ENCODE measurements at regions not wholly inside any gene's neighbourhood (a gene's known extent, or its start where the extent isn't known, plus 50 kb on each side); places are given as distances from the start of the nearest gene placed in this dataset.

DNA sequence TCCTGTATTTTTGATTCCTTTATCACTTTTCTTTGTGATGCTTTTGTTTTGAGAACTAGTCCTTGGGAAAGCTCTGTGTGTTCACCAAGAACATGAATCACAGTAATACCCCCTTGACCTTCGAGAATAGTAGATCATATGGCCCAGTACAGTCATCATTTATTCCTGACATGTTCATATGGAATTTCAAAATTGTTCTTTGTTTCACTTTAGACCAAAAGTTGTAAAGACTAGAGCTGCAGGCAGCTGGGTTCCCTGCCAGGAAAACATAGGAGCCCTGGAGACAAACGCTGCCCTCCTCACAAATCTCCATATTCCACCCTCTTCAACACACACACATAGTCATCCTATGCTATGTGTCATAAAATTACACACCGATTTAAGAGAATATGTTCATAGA lies 621.2 kb upstream of the EYS start:
- TF ChIP-seq, protein P1, sequence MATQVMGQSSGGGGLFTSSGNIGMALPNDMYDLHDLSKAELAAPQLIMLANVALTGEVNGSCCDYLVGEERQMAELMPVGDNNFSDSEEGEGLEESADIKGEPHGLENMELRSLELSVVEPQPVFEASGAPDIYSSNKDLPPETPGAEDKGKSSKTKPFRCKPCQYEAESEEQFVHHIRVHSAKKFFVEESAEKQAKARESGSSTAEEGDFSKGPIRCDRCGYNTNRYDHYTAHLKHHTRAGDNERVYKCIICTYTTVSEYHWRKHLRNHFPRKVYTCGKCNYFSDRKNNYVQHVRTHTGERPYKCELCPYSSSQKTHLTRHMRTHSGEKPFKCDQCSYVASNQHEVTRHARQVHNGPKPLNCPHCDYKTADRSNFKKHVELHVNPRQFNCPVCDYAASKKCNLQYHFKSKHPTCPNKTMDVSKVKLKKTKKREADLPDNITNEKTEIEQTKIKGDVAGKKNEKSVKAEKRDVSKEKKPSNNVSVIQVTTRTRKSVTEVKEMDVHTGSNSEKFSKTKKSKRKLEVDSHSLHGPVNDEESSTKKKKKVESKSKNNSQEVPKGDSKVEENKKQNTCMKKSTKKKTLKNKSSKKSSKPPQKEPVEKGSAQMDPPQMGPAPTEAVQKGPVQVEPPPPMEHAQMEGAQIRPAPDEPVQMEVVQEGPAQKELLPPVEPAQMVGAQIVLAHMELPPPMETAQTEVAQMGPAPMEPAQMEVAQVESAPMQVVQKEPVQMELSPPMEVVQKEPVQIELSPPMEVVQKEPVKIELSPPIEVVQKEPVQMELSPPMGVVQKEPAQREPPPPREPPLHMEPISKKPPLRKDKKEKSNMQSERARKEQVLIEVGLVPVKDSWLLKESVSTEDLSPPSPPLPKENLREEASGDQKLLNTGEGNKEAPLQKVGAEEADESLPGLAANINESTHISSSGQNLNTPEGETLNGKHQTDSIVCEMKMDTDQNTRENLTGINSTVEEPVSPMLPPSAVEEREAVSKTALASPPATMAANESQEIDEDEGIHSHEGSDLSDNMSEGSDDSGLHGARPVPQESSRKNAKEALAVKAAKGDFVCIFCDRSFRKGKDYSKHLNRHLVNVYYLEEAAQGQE (tag by site-specific recombination; IDR thresholded peaks at IDR 0.05): no peak
- TF ChIP-seq CTCF (tag by site-specific recombination; IDR thresholded peaks at IDR 0.05) (no peak), ATF2 (tag by site-specific recombination; IDR thresholded peaks at IDR 0.05; ENCODE audit: low read depth) (no peak), ZNF777 (tag by site-specific recombination; IDR thresholded peaks at IDR 0.05; ENCODE audit: borderline replicate concordance) (no peak), ZNF558 (tag by site-specific recombination; IDR thresholded peaks at IDR 0.05) (no peak), SP2 (tag by site-specific recombination; IDR thresholded peaks at IDR 0.05) (no peak), PATZ1 (tag by site-specific recombination; IDR thresholded peaks at IDR 0.05) (no peak), ZNF366 (tag by site-specific recombination; conservative IDR thresholded peaks at IDR 0.05) (no peak), ZNF302 (tag by site-specific recombination; IDR thresholded peaks at IDR 0.05; ENCODE audit: low read depth) (no peak), ZNF19 (tag by site-specific recombination; IDR thresholded peaks at IDR 0.05; ENCODE audit: low read depth) (no peak), ZNF768 (tag by site-specific recombination; IDR thresholded peaks at IDR 0.05) (no peak), ZNF660 (tag by site-specific recombination; IDR thresholded peaks at IDR 0.05) (no peak)

Measured in HEK293 (cell line).